ENCODE measurements at regions not wholly inside any gene's neighbourhood (a gene's known extent, or its start where the extent isn't known, plus 50 kb on each side); places are given as distances from the start of the nearest gene placed in this dataset.

- DNase-seq = no peak
These were observed 263.6 kb downstream of the CTTN start for GRCh38 chr11:70661761-70662501.

- no peak for DNase-seq
These were observed 264.4 kb downstream of the CTTN start for GRCh38 chr11:70662691-70663098.

GRCh38 chr11:70663815-70664214 lies 265.5 kb downstream of the CTTN start:
- no peak for DNase-seq

GRCh38 chr11:70666311-70666710 lies 268.0 kb downstream of the CTTN start:
- no peak for DNase-seq

GRCh38 chr11:70667767-70668166 lies 269.4 kb downstream of the CTTN start:
- no peak for DNase-seq

- no peak for DNase-seq
These were observed 270.2 kb downstream of the CTTN start for GRCh38 chr11:70668204-70669202.

GRCh38 chr11:70669281-70669680 lies 271.0 kb downstream of the CTTN start:
- no peak for DNase-seq

GRCh38 chr11:70669871-70670675 lies 271.7 kb downstream of the CTTN start:
- DNase-seq = no peak

GRCh38 chr11:70670676-70671034 lies 272.3 kb downstream of the CTTN start:
- DNase-seq = no peak

- DNase-seq = no peak
These were observed 272.8 kb downstream of the CTTN start for GRCh38 chr11:70671083-70671482.

GRCh38 chr11:70671611-70672010 lies 273.3 kb downstream of the CTTN start:
- DNase-seq = no peak

- no peak for DNase-seq
These were observed 274.8 kb downstream of the CTTN start for GRCh38 chr11:70672991-70673653.

GRCh38 chr11:70674605-70675004 lies 276.3 kb downstream of the CTTN start:
- no peak for DNase-seq

- DNase-seq = no peak
These were observed 277.5 kb downstream of the CTTN start for GRCh38 chr11:70675697-70676374.

- DNase-seq = no peak
These were observed 279.0 kb downstream of the CTTN start for GRCh38 chr11:70677232-70677916.

GRCh38 chr11:70678931-70679900 lies 280.9 kb downstream of the CTTN start:
- no peak for DNase-seq

GRCh38 chr11:70680781-70681281 lies 282.5 kb downstream of the CTTN start:
- DNase-seq = no peak

- no peak for DNase-seq
These were observed 283.7 kb downstream of the CTTN start for GRCh38 chr11:70682056-70682455.

GRCh38 chr11:70682760-70683159 lies 284.4 kb downstream of the CTTN start:
- no peak for DNase-seq

GRCh38 chr11:70687716-70688115 lies 289.4 kb downstream of the CTTN start:
- no peak for DNase-seq

All from stimulated activated CD4-positive, alpha-beta T cell treated with anti-CD3 and anti-CD28 coated beads, Interleukin-12 subunit alpha, Interleukin-12 subunit beta, amount 100 ng/mL, for 4 hours (primary cell).